Activated T-cell treated with anti-CD3 and anti-CD28 coated beads, Interleukin-2, amount 50 U/mL, for 4 hours (primary cell): ENCODE measurements at regions not wholly inside any gene's neighbourhood (a gene's known extent, or its start where the extent isn't known, plus 50 kb on each side); places are given as distances from the start of the nearest gene placed in this dataset.
"Not testable (repeated sequence)": the region's sequence is repeated elsewhere in the genome, so short reads cannot be mapped to it uniquely, and the experiment has no call there.

ENCODE experiments used
- ATAC-seq, 2 donors: fragments of 200-7000 bp; cut with Tn5 transposase; one replicate each; pipeline ENCODE4 v1.10.0; 2021
- DNase-seq: peaks from one replicate; pipeline ENCODE4 v3.0.0-alpha.2; 2020
- H3K27me3 Mint-ChIP-seq: one replicate; pipeline ENCODE4 v1.8.0; 2021; ENCODE audit warnings: low read depth, mixed read lengths
- H3K36me3 Mint-ChIP-seq: one replicate; pipeline ENCODE4 v1.8.0; 2022; ENCODE audit warnings: mixed read lengths; ENCODE audit not compliant: insufficient read depth
- H3K4me1 Mint-ChIP-seq: one replicate; pipeline ENCODE4 v1.8.0; 2021; ENCODE audit warnings: low read depth, mixed read lengths
- H3K4me3 Mint-ChIP-seq: one replicate; pipeline ENCODE4 v1.8.0; 2021; ENCODE audit warnings: mild to moderate bottlenecking, moderate library complexity, mixed read lengths
- H3K9me3 Mint-ChIP-seq: one replicate; pipeline ENCODE4 v1.8.0; 2021; ENCODE audit warnings: mixed read lengths

DNA sequence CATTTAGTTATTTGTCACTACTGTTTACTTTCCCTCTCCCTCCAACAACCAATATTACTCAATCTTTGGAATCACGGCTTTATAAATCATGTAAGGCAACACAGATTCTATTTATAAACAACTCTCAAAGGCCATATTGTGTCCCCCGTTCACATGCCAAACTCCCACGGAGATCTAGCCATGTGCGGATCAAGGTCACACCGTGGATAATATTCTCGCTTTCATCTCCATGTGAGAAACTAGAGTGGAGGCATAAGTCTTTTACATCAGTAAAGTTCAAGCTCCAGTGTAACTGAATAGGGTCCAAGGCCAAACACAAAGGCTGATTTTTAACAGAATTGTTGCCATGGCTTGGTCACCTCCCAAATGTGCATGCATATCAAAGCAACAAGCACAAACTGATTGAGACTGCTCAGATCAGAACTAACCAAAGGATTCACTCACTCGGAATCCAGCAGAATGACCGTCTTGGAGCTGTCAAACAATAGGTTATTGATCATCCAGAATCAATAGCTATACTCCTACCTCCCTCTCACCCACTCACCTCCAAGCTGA lies 569.5 kb upstream of the LRRN3 start:
- Mint-ChIP-seq H3K27me3 (no peaks in the 10 kb centered on the region), H3K36me3 (no peaks in the 10 kb centered on the region), H3K4me1 (no peaks in the 10 kb centered on the region), H3K9me3 (no peaks in the 10 kb centered on the region), H3K4me3 (no peak overlapping the region)
- DNase-seq (no peak), ATAC-seq (no peak)

GRCh38 chr7:110522061-110522760 lies 568.7 kb upstream of the LRRN3 start:
- H3K4me1 Mint-ChIP-seq: no peaks in the 10 kb centered on the region
- H3K27me3 Mint-ChIP-seq: no peaks in the 10 kb centered on the region
- ATAC-seq: no peak

DNA sequence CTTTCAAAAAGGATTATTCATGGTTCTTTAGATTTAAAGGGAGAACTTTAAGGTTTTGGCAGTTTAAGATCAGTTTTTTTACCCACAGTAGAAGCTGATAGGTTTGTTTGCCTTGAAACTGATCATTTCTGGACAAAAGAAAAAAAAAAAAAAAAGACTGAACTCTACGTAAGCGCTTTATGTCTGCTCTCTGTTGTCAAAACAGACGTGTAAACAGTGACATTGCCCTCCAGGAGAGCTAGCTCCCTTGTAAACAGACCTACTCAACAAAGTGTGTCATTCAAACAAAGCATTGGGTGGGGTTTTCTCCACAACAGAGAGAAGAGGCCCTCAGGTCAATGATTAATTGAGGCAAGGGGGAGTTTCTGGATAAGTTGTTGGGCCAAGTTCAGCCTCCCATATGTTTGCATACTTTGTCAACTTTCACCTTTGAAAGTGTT lies 568.1 kb upstream of the LRRN3 start:
- DNase-seq (no peak), ATAC-seq (no peak)
- no peaks in the 10 kb centered on the region for H3K27me3 Mint-ChIP-seq
- H3K36me3 Mint-ChIP-seq: no peaks in the 10 kb centered on the region
- H3K4me1 Mint-ChIP-seq: no peaks in the 10 kb centered on the region
- H3K4me3 Mint-ChIP-seq: no peak overlapping the region
- H3K9me3 Mint-ChIP-seq: no peaks in the 10 kb centered on the region

More at GRCh38 chr7:110522061-110522760, 568.7 kb upstream of the LRRN3 start:
- no peak overlapping the region for H3K4me3 Mint-ChIP-seq
- H3K36me3 Mint-ChIP-seq: no peaks in the 10 kb centered on the region
- DNase-seq: no peak
- H3K9me3 Mint-ChIP-seq: no peaks in the 10 kb centered on the region

DNA sequence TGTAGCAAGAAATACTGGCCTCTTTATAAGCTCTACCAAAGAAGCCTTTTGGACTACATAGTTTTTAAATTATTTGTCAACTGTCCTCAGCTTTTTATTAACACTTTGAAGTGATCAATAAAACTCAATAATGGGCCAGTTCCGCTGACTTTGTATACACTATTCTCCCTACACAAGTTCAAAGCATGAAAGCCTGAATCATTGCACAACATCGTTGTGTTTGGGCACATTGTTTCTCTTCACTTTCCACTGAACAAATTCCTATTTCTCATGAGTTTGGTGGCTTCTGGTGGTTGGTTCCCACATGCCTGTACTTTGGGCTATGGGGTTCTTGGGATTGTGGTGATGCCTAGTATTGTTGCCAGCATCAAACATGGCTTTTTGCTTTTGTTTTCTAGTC lies 561.8 kb upstream of the LRRN3 start:
- Mint-ChIP-seq H3K36me3 (no peaks in the 10 kb centered on the region), H3K4me1 (no peaks in the 10 kb centered on the region), H3K4me3 (no peak overlapping the region), H3K27me3 (no peaks in the 10 kb centered on the region), H3K9me3 (no peaks in the 10 kb centered on the region)
- ATAC-seq (no peak), DNase-seq (no peak)

DNA sequence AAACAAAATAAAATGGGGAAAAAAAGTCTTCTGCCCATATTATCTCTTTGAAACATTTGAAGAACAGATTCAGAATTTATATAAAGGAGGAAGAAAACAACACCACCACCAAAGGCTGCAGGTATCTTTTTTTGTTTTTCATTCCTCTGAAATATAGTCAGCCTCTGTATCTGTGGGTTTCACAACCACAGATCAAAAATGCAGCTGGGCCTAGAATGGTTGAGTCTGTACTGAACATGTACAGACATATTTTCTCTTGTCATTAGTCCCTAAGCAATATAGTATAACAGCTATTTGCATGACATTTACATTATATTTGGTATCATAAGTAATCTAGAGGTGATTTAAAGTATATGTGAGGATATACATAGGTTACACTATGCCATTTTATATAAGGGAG lies 559.7 kb upstream of the LRRN3 start:
- H3K4me3 Mint-ChIP-seq: no peak overlapping the region
- ATAC-seq (no peak), DNase-seq (no peak)
- no peaks in the 10 kb centered on the region for H3K9me3 Mint-ChIP-seq
- H3K36me3 Mint-ChIP-seq: no peaks in the 10 kb centered on the region
- H3K4me1 Mint-ChIP-seq: no peaks in the 10 kb centered on the region
- no peaks in the 10 kb centered on the region for H3K27me3 Mint-ChIP-seq

DNA sequence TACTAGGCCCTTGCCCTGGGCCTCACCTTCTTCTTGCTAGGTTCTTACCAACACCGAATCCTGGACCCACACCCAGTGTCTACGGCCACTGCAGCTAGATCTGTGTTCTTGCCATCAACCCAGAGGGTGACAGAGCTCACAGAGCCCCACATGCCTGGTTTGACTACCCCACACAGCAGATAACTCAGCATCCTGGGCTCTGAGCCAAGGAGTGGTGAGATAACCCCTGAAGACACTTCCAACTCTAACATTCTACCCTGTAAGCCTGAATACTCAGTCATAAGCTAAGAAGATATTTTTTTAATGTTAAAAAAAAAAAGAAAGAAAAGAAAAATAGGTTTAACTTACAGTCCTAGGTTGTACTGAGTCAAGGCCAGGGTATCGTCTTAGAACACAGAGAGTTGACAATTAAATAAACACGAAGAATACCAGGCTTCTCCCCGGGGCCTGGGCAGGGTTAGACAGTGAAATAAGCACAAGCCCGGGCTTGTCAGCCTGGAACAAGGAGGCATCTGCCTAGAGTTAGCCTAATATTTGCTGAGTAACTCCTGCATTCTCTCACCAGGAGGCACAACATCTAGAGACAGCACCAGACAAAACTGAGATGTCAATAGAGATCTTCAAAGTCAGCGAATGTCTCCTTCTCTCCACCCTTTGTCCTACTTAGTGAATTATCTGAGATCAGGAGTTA lies 556.5 kb upstream of the LRRN3 start:
- ATAC-seq (no peak), DNase-seq (no peak)
- Mint-ChIP-seq H3K27me3 (no peaks in the 10 kb centered on the region), H3K4me1 (no peaks in the 10 kb centered on the region), H3K9me3 (no peaks in the 10 kb centered on the region), H3K4me3 (no peak overlapping the region), H3K36me3 (no peaks in the 10 kb centered on the region)

DNA sequence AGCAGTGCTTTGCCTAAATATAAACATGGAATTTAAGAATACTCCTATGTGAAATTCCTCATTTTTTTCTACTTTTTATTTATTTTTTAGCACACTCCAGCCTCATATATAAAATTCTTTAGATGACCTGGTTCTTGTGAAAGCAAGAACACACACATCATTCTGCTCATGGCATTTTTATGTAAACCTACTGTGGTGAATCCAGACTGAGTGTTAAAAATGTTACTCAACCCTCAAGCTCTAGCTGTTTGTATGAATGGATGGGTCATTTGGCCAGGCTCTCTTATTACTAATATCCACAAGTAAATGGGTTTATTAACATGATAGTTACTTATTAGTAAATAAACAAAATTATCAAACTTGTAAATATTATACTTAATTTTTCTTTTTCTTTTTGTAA lies 551.7 kb upstream of the LRRN3 start:
- Mint-ChIP-seq H3K4me3 (no peak overlapping the region), H3K27me3 (no peaks in the 10 kb centered on the region), H3K9me3 (no peaks in the 10 kb centered on the region), H3K36me3 (no peaks in the 10 kb centered on the region), H3K4me1 (no peaks in the 10 kb centered on the region)
- no peak for DNase-seq
- ATAC-seq: no peak

- Mint-ChIP-seq H3K27me3 (no peaks in the 10 kb centered on the region), H3K36me3 (no peaks in the 10 kb centered on the region), H3K4me3 (no peak overlapping the region), H3K4me1 (no peaks in the 10 kb centered on the region), H3K9me3 (no peaks in the 10 kb centered on the region)
- DNase-seq (no peak), ATAC-seq (no peak)
Observed at GRCh38 chr7:110541962-110542361, 549.0 kb upstream of the LRRN3 start.

DNA sequence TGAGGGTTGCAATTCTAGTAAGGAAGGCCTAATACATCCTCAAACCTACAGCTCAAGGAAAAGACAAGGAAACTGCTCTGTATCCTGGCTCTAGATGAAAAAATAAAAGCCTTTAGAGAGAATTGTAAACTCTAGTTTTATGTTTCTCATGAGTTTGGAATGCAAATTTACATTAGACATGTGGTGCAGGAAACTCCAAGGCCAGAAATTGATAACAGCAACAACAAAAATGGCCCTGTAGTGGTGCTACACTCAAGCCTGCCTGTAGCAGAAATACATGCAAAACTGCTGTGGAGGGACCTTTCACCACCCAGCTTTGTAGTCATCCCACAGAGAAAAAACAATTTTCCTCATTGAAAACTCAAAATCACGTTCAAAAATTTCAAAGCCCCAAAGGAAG lies 546.7 kb upstream of the LRRN3 start:
- no peaks in the 10 kb centered on the region for H3K36me3 Mint-ChIP-seq
- no peak overlapping the region for H3K4me3 Mint-ChIP-seq
- H3K27me3 Mint-ChIP-seq: no peaks in the 10 kb centered on the region
- H3K9me3 Mint-ChIP-seq: no peaks in the 10 kb centered on the region
- no peaks in the 10 kb centered on the region for H3K4me1 Mint-ChIP-seq
- no peak for ATAC-seq
- DNase-seq: no peak

GRCh38 chr7:110548372-110548771 lies 542.6 kb upstream of the LRRN3 start:
- Mint-ChIP-seq H3K9me3 (peaks cover 25% of the 10 kb centered on the region), H3K36me3 (no peaks in the 10 kb centered on the region), H3K4me3 (no peak overlapping the region), H3K27me3 (no peaks in the 10 kb centered on the region), H3K4me1 (no peaks in the 10 kb centered on the region)
- DNase-seq (no peak), ATAC-seq (no peak)

- H3K27me3 Mint-ChIP-seq: no peaks in the 10 kb centered on the region
- no peaks in the 10 kb centered on the region for H3K36me3 Mint-ChIP-seq
- no peaks in the 10 kb centered on the region for H3K4me1 Mint-ChIP-seq
- H3K4me3 Mint-ChIP-seq: no peak overlapping the region
- ATAC-seq (no peak), DNase-seq (no peak)
- H3K9me3 Mint-ChIP-seq: peaks cover 17% of the 10 kb centered on the region
Observed at GRCh38 chr7:110557136-110557535, 533.8 kb upstream of the LRRN3 start.

DNA sequence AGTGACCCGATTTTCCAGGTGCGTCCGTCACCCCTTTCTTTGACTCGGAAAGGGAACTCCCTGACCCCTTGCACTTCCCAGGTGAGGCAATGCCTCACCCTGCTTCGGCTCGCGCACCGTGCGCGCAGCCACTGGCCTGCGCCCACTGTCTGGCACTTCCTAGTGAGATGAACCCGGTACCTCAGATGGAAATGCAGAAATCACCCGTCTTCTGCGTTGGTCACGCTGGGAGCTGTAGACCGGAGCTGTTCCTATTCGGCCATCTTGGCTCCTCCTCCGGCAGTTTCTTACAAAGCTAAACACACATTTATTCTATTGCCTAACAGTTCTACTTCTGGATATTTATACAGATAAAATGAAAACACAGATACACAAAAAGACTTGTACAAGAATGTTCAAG lies 527.6 kb upstream of the LRRN3 start:
- H3K4me1 Mint-ChIP-seq, H3K27me3 Mint-ChIP-seq, ATAC-seq, H3K4me3 Mint-ChIP-seq, H3K9me3 Mint-ChIP-seq, H3K36me3 Mint-ChIP-seq, DNase-seq: not testable (repeated sequence)

GRCh38 chr7:110564246-110564645 lies 526.7 kb upstream of the LRRN3 start:
- H3K36me3 Mint-ChIP-seq: no peaks in the 10 kb centered on the region
- H3K27me3 Mint-ChIP-seq: no peaks in the 10 kb centered on the region
- H3K4me1 Mint-ChIP-seq: no peaks in the 10 kb centered on the region
- DNase-seq (no peak), ATAC-seq (no peak)
- no peak overlapping the region for H3K4me3 Mint-ChIP-seq
- no peaks in the 10 kb centered on the region for H3K9me3 Mint-ChIP-seq

DNA sequence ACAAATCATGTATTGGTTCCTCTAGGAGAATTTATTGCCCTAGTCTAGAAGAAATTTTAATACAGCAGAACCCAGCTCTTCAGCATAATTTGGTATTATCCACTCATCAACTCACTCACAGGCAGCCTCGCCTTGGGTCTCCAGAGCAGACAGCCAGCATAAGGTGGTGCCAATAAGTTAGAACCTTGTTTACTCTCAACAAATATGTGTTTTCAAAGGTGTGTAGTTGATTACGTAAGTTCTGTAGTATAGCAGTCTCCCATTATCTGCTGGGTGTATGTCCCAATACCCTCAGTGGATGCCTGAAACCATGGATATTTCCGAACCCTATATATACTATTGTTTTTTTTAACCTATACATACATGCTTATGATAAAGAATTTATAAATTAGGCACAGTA lies 522.5 kb upstream of the LRRN3 start:
- no peaks in the 10 kb centered on the region for H3K4me1 Mint-ChIP-seq
- no peaks in the 10 kb centered on the region for H3K36me3 Mint-ChIP-seq
- H3K9me3 Mint-ChIP-seq: no peaks in the 10 kb centered on the region
- DNase-seq (no peak), ATAC-seq (no peak)
- H3K27me3 Mint-ChIP-seq: no peaks in the 10 kb centered on the region
- H3K4me3 Mint-ChIP-seq: no peak overlapping the region

- Mint-ChIP-seq H3K4me1 (no peaks in the 10 kb centered on the region), H3K4me3 (no peak overlapping the region), H3K36me3 (no peaks in the 10 kb centered on the region), H3K27me3 (no peaks in the 10 kb centered on the region), H3K9me3 (no peaks in the 10 kb centered on the region)
- DNase-seq (no peak), ATAC-seq (no peak)
Observed at GRCh38 chr7:110568932-110569331, 522.0 kb upstream of the LRRN3 start.
